HG03520 (cell line): ENCODE measurements at regions not wholly inside any gene's neighbourhood (a gene's known extent, or its start where the extent isn't known, plus 50 kb on each side); places are given as distances from the start of the nearest gene placed in this dataset.
"Not testable (repeated sequence)": the region's sequence is repeated elsewhere in the genome, so short reads cannot be mapped to it uniquely, and the experiment has no call there.

ENCODE experiments used
- ATAC-seq: cut with Tn5 transposase; IDR thresholded peaks from one replicate; pipeline ENCODE4 v1.9.1; 2021; ENCODE audit warnings: mild to moderate bottlenecking, moderate library complexity; ENCODE audit not compliant: unreplicated experiment

DNA sequence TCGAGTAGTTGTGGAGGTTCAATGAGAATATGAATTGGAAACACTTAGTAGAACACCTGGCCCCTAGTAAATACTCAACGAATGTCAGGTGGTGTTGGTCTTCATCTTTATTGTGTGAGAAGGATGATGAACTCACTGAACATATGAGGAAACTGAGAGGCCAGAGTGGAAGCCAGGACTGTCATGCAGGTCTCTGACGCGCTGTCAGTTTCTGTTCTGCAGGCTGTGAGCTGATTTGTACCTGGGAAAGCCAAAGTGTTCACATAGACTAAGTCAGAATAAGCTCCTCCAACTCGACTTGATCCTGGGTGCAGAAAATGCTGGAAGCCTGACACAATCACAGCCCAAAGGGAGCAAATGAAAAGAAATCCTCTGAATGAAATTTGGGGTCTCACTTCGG lies 222.2 kb downstream of the LY86 start:
- ATAC-seq, result no peak

DNA sequence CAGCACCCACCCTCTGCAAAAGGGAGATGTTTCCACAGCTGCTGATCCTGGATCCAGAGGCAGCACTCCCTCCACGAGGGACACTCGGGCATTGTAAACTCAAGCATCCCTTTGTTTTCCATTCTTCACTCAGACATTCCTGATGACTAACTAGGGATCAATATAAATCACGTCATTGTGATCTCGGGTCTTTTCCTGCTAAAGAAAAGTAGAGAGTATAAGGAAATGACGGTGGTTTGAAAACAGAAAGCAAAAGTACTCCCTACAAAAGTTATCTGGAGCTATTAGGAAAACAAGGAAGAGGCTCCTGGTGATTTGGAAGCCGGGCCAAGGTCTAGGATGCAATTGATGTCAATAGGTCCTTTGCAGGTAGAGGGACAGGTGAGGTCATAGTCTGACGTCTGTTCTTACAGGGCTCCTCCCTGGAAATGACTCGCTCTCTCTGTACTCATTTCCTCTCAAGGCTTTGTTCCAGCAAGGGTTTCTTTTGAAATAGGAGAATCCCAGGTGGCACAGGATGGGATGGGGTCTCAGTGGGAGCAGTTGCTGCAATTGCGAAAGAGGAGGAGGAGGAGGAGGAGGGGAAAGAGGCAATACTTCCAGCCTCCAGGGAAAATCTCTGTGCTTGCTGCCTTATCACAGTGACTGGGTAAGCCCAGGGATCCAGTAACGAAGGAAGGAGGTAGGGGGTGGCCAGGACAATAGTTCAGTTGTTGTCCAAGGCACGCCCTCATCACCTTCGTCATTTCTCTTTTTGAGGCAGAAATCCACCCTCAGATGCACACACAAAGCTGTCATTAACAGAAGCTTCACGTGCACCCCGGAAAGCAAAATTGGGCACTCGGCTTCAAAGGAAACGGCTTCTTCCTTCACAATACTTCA lies 222.8 kb downstream of the LY86 start:
- ATAC-seq, result no peak

DNA sequence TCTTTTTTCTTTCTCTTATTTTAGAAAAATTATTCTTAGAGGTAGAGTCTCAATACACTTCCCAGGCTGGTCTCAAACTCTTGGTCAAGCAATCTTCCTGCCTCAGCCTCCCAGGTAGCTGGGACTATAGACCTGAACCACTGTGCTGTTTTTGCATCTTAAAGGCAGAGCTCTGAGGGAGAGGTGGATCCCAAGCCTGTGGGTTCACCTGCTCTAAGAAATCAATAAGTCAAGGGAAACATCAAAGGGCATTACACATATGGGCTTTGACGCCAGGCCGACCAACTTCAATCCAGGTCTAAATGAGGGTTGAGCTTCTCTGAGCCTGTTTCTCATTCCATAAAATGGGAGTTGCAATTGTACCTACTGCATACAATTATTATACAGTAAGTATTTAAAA lies 223.9 kb downstream of the LY86 start:
- no peak for ATAC-seq

DNA sequence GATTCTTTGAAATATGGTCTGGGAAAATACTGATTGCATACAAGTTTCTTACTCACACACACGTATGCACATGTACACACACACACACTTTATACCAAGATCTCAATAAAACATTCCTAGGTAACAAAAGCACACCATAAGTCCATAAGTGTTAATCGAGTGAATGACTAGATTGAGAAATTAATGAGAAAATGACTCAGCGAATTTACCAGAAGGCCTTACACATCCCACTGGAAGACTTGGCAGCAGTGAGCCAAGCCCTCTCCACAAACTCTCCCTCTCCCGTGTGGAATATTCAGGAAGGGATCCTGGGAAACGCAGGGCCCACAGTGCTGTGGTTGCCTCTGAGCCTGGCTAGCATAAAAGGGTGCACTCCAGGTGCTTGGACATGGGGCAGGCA lies 227.2 kb downstream of the LY86 start:
- ATAC-seq, result no peak

DNA sequence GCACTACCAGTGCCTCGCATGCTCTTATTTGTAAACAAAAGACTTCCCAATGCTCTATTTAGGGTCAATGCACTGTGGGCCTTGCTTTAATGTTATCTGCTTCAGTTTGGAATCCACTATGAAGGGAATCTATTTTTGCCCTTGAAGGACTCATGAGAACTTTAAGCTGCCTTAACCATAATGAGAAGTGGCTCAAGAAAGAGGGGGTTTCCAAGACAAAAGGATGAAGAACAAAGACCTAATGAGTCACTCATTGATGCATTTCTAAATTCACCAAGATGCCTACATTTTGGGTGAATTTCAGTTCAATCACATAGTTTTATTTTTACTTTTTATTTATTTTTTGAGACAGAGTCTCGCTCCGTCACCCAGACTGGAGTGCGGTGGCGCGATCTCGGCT lies 228.2 kb downstream of the LY86 start:
- ATAC-seq, result no peak

DNA sequence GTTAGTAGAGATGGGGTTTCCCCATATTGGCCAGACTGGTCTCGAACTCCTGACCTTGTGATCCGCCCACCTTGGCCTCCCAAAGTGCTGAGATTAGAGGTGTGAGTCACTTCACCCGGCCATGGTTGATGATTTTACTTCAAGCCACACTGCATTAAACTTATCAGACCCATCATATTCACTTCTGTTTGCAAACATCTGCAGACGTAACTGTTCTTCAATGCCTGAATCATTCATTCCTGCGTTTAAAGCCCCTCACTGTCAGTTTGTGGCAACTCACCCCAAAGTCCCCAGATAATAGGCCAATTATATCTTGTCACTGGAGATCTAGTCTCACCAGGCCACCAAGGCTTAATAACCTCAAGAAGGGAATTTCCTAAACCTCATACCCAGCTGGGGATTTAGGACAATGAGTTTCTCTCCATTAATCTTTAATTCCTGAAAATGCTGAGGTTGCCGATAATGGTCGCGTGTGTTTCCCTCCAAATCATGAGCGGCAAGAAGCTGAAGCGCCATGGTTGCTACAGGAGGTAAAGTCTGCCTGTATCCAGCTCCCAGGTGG lies 229.6 kb downstream of the LY86 start:
- ATAC-seq, result no peak

DNA sequence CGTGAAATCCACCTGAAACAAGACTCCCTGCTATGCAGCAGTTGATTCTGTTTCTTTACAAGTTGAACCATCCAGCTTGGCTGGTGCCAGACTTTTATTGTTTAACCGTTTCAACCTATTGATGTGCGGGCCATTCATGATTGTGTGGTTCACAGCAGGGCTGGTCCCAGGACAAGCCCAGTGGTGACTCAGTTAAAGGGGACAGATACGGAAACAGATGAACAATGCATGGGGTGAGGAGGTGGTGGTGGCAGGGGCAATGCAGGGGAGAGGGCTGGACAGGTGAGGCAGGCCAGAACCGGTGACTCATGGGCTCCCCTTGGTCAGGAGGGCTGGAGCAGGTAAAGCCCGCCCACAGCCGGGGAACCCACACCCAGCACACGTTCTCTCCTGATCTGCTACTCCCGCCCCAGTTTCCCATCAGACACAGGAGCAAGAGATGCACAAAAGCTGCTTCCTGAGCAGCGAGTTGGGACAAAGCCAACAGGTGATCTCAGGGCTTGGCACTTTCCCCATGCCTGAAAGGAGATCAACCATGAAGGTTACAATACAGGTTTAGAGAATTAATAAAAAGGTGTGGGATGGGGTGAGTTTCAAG lies 232.2 kb downstream of the LY86 start:
- no peak for ATAC-seq

DNA sequence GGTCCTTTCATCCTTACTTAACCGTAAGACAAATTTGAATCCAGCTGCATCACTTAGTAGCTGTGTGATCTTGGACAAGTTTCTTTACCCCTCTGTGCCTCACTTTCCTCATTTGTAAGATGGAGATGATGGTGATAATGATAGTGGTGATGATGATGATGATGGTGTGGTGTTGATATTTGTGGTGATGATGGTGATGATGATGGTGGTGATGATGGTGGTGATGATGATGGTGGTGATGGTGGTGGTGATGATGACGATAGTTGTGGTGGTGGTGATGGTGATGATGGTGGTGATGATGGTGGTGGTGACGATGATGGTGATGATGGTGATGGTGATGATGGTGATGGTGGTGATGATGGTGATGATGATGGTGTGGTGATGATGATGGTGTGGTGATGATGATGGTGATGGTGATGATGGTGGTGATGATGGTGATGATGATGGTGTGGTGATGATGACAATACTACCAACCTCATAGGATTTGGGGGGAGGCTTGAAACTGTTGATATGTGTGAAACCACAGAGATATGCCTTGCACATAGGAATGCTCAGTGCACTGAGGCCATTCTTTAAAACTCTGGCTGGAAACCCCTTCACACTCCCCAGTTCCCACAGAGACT lies 233.2 kb downstream of the LY86 start:
- ATAC-seq, result no peak

DNA sequence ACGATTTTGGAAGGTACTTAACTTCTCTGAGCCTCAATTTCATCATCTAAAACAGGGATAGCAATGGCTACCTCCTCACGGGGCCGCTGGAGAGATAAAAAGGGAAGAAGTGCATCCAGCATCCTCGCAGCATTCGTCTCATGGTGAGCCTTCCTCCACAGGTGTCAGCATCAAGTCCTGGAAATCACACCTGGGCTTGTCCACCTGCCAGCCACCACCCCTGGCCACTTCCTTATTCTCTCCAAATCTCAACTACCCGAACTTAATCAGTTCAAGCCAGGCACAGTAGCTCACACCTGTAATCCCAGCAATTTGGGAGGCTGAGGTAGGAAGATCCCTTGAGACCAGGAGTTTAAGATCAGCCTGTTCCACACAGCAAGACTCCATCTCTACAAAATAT lies 234.5 kb downstream of the LY86 start:
- no peak for ATAC-seq

DNA sequence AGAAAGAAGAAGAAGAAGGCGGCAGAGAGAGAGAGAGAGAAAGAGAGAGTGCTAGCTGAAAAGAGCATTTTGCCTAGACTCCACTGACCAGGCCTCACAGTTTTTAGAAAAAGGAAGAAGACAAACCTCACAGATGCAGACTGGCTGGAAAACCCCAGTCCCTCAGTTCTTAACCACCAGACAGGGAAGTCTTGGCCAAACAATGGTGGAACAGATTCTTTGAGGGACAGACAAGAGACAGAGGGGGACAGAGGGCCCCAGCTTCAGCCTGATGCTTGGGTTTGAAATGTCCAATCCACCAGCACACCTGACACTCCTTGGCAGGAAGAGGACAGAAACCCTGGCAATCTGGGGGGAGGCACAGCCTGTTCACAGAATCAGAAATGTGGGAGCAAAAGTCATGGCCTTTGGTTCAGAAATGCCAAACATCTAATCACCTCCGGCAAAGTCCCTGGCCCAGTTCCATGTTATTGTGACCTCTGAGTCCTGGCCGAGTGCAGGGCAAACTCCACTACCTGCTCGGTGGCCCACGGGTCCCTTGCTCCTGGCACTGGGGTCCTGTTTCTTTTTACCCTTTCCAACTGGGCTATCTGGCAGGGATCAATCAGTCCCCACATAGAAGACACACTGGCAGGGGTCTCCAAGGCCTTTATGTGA lies 235.2 kb downstream of the LY86 start:
- no peak for ATAC-seq

DNA sequence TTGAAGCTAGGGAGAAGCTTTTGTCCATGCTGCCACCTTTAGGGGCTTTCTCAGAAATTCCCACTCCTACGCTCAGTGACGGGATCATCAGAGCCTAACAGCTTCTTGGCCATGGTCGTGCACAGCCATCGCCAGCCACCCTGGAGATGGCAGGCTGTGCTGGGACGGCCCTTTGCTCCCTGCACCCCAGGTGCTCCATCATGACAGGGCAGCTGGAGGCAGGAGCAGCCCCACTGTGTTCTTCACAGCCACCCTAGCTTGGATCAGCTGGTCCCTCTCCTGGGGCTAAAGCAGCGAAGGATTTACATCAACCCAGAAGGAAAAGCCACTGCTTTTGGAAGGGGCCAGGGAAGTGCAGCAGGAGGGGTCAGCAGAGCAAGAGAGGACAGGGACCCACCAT lies 235.9 kb downstream of the LY86 start:
- ATAC-seq, result no peak

DNA sequence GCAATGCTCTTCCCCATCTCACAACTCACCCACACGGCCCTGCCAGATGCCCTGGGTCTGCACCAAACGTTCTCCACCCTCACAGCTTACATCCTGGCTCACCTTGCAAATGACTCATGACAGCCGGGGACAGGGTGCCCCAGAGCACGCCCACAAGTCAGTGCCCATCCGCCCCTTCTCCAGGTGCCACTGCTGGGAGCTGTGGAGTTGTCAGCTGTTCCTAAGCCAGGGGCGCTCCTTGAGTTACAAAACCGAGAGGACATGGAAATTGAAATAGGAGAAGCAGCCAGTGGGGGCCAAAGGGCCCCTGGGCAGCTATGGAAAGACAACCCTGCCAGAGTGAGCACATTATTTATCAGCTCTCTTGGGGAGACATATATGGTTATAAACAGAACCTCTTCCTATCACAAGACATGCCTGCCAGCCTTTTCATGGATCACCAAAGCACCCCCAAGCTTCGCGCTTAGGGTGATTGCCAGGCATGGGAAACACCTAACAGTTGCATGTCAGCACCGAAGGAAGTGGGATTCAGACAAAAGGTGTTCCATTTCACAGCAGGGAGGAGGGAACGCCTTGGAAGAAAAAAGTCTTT lies 236.8 kb downstream of the LY86 start:
- ATAC-seq, result no peak

DNA sequence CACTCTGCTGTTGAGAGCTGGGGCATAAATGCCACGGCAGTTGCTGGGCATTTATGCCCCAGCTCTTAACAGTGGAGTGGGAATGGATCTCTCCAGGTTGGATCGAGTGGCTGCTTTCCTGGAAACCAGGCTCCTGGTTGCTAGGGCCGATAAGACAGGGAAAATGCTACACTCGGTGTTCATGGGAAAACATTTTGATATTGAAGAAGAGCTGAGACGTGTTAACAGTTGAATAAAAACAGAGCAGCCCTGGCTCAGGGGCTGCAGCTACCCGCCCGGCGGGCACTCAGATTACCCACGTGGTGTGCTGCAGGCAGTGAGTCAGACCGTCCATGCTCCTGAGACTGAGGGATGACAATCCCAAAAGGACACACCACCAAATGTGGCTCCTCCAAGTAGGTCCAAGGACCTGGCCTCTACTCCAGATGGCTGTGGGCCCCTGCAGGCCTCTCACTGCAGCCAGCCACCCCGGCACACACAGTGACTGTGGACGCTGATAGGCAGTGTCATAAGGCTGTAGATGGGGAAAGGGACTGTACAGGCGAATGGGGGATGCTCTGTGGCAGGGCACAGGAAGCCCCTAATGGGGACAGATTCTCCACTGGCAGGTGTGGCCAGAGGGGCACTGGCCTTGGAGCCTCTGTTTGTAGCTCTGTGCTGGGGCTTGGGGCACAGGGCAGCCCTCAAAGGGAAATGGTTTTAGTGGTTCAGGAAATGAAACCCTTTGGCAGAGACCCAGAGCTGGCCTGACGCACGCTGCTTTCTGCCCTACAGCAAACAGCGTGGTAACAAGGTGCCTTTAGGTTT lies 237.8 kb downstream of the LY86 start:
- ATAC-seq, result no peak

DNA sequence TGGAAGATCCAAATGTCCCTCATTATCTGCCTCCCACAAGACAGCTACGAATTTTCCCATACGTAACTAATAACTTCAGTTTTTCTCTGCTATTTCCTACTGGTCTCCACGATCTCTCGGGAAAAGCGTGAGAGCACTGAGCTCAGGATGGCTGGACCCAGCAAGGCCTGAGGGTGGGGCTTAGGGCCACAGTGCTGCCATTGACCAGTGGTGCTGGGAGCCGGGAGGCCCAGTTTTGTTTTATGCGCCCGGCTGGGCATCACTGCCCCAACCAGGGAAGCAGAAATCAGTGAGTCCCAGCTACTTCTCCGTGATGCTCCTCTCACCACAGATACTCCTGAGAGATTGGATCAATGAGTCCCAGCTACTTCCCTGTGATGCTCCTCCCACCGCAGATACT lies 238.4 kb downstream of the LY86 start:
- ATAC-seq, result no peak

DNA sequence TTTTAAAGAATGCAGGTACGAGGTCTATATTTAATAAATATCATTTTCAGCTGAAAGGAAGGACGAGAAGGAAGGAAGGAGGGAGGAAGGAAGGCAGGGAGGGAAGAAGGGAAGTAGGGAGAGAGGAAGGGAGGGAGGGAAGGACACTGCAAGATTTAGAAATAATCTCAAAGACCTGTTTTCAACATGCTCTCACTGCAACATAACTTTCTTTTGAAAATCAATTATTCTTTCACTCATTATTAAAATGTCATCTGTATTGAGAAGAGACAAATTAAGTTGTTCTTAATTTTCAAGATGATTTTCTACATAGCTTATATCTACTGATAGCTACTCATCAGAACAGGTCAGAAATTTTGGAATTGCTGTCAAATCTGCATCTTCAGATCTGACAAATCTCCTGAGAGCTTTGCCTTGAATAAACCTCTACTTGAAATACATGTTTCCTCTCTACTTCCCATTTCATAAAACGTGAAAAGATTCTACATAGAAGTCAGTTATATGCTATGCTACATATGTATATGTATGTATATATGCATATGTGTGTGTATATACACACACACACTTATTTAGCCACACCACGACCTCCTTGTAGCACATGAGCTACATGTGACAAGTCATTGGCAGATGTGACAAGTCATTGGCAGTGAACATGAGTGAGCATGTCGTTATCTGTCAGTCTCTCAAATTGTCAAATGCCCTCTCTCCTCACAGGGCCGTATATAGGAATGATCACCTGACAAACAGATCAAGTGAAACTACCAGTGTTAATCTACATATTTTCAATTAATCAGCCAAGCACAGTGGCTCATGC lies 241.6 kb downstream of the LY86 start:
- no peak for ATAC-seq

DNA sequence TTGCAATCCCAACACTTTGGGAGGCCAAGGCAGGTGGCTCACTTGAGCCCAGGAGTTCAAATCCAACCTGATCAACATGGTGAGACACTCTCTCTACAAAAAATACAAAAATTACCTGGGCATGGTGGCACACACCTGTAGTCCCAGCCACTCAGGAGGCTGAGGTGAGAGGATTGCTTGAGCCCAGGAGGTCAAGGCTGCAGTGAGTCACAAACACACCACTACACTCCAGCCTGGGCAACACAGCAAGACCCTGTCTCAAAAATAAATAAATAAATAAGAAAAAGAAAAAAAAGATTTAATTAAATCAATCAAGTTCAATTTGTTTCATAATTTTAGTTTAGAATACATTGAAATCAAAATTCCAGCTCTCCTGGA lies 242.2 kb downstream of the LY86 start:
- ATAC-seq, result not testable (repeated sequence)

DNA sequence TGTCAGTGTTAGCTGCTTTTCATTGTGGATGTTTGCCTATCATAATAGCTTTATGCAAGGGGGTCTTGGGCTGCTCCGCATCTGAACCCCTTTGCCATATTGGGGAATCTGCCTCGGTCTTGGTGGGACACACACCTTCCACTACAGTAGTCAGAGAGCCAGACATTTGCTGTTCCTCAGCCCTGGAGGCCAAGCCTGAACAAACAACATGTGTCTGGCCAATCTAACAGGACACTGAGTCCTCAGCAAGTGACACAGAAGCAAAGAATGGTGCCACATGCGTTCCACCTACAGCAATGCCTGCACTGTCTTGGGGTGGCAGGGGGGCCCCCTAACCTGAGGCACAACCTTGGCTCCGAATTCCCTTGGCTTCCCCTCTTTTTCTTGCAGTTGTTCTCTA lies 243.9 kb downstream of the LY86 start:
- ATAC-seq, result no peak

DNA sequence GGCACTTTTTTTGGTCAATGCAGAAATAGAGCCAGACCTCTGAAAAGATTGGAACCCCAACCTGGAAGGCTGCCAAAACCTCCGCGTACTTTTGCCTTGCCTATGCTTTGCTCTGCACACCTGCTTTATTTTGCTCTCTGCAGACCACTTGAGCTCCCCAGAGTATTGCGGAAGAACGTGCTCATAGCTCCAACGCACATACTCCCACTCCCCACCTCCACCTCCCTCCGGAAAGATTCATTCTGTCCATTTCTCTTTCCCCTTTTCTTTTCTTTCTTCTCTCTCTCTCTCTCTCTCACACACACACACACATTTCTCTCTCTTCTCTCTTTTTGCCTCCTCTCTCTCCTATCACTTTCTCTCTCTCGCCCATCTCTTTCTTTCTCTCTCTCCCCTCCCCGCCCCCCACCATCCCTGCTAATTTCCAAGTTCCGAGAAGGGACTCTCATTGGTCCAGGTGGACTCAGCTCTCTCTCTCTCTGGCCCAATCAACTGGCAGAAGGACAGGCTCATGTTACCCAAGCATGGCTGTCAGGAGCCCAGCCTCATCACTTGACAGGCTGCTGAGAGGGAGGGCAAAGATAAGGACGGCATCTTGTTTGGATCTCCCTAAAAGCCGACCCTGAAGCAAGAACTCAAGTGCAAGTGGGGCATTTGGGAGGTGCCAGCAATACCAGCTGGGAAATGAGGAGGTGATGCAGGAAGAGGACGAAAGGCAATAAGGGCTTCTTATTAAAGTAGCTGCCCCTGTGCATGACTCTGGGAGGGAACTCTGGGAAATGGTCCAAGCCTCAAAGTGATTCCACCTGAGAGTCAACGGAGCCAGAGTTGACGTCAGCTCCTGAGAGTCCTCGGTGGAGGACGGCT lies 246.1 kb downstream of the LY86 start:
- no peak for ATAC-seq

DNA sequence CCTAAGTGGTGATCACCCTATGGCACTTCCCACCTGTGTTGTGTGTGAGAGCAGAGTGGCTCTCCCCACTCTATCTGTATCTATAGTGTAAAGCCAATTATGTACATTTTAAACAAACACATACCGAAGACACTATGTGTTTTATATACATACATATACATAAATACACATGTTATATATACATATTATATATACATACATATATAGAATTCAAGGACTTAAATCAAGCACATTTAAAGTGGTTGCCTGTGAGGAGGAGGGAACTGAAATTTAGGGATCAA lies 246.6 kb downstream of the LY86 start:
- ATAC-seq, result no peak
